Stimulated activated CD8-positive, alpha-beta memory T cell treated with anti-CD3 and anti-CD28 coated beads, Interleukin-15, amount 100 ng/mL, for 1 hour (primary cell): ENCODE measurements at regions not wholly inside any gene's neighbourhood (a gene's known extent, or its start where the extent isn't known, plus 50 kb on each side); places are given as distances from the start of the nearest gene placed in this dataset.

Experiments
- DNase-seq: peaks from one replicate; pipeline ENCODE4 v3.0.0-alpha.2; 2020; ENCODE audit warnings: low read depth

DNA sequence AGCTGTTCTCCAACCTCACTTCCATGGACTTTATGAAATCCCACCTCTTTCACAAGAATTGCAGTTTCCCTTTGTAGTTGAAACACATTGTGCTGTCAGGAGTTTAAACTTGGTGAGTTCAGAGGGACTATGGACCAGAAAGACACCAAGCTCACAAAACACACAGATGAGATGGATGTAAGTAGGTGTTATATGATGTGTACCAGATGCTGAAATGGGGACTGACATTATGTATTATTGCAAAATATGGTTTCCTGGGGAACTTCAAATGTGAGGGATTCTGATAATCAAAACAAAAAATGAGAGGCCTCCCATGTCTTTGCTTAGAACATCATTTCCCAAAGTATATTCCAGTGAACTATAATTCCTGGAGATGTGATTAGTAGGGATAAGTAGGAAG lies 401.1 kb upstream of the ARID1B start:
- DNase-seq = no peak

DNA sequence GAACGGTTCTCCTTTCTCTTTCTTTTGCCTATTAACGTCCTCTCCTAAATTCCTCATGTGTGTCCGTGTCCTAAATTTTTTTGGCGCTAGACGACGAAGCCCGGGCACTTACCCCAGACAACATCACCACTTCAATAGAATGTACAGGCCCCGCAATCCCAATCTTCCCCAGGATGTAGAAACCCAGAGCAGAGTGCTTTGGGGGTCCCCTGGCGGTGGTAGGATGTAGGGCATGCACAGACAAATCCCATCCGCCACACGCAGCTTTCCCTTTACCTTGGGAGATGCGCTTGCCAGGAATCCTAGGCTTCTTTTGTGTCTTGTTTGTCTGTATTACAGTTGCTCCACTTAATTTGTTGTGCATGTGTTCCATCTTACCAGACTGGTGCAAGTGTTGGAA lies 417.3 kb upstream of the ARID1B start:
- no peak for DNase-seq

DNA sequence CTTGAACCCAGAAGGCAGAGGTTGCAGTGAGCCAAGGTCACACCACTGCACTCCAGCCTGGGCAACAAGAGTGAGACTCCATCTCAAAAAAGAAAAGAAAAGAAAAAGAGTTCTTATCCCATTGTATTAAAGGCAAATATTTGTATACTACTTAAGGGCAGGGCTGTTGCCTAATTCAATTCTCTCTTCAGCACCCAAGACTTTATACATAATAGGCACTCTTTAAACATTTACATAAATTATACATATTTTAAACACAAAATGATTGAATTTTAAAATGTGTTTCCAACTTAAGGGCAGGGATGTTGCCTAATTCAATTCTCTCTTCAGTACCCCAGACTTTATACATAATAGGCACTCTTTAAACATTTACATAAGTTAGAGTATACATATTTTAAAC lies 424.3 kb upstream of the ARID1B start:
- DNase-seq = no peak

DNA sequence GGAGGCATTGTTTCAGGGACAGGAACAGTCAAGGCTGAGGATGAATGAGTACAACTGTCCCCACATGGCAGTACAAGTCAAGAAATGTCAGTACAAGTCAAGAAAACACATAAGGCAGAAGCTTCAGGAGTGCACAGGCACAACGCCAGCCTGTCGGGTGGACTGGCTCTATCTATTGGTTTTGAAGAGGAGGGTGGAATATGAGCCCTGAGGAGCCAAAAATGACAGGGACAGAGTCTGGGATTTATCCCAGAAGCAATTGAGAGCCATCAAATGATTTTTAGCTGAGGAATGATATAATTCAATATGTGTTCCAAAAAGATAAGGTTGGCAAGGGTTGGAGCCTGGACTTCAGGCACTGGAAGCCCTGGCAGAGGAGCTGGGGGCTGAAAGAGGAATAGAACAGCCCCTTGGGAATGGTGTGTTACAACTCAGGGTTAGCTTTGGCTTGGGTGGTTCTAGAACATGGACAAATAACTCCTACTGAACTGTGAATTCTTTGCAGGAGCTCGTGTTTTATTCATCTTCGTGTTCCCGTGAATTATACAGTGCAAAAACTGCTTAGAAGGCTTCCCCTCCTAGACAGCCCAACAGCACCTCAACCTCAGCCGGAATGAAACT lies 425.7 kb upstream of the ARID1B start:
- DNase-seq = no peak

DNA sequence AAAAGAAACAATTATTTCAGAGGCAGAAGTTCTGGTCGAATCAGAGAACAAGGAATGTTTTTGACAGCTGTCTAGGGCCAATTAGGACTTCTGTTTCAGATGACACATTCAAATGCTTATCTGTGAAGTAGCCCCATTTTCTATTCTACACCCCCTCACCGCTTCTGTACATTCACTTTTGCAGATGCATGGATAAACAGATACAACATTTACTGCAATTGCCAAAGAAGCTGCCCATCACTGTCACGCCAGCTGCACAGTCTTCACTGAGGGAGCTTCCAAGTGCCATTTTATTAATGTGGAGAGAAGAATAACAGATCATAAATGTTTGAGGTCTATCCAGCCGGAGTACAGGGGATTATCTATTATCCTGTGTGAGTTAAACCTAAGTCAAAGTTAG lies 426.8 kb upstream of the ARID1B start:
- DNase-seq = no peak

DNA sequence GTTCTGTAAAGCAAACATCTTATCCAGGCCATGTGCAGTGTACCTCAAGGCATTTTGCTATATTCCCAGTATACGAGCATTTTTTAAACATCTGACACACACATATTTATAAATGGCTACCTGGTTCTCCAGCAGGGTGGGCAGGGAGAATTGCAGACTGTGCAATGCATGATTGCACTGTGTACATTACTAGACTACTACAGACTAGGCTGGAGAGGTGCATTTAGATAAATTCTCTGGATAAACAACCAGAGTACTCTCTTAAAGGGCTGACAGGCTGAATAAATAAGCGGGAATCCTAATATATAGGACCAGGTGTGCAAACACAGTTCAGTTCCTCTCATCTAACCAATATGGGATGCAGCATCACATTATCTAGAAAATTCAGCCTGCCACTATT lies 428.3 kb upstream of the ARID1B start:
- no peak for DNase-seq

DNA sequence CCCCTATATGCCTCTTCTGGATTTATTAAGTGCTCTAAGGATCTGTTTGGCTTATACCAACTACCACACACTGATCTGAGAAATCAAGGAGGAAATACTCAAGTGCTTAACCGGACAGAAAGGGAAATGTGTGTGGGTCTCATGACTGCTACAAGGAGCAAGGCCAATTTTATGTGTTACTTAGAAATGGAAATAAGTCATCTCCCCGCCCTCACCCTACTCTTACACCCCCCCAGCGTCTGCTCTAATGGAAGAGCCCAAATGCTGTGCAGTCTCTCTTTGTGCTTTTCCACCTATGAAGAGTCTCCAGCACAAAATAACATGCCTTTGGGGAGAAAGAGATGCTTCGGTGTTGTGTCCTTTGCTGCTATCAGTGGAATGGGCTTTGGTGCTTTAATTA lies 428.8 kb upstream of the ARID1B start:
- no peak for DNase-seq

DNA sequence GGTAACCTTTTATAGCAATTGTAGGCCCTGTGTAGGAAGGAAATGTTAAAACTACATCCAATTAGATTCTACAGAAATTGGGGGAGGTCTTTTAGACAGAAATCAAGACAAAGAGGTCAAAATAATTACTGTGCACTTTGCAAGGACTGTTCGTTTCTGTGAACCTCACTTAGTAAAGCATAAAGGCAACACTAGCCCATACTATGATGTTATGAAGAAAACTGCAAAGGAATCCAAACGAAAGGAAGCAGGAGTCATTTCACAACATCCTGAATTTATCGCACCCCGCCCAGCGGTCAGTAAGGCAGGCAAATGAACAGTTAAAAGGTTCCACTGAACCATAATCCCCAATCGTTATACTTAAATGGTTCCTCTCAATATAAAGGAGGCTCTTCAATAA lies 429.5 kb upstream of the ARID1B start:
- no peak for DNase-seq

DNA sequence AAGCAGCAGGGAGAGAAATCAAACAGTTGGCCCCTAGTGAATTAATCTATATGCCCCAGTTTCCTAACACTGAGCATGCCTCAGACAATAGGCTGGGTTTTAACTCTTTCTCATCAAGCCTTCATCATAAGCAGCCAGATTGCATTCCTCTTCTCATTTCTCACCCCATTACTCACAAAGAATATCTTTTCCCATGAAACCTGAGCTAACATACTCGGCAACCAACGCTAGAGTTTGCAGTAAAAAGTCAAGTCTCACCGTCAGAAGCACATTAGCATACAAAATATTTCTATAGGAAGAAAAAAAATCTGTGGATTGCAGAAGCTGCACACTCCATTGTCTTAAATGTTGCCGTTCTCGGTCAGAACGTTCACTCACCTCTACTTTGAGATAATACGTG lies 429.9 kb upstream of the ARID1B start:
- DNase-seq = no peak

DNA sequence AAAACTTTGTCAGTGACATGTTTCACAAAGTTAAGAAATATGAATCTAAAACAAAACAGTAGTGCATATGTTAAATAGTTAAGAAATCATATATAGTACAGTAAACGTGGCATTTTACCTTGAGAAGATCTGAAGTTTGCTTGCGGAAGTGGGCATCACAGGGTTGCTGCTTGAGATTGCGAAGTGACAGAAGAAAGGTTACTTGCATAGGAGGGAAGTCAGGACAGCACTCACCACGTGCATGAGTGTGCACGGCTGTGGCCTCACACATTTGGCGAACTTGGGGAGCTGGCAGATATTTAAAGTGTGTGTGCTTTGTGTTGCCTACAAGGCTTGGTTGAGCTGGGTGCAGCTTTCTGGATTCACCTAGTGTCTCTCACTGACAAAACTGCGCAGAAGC lies 431.5 kb upstream of the ARID1B start:
- no peak for DNase-seq

DNA sequence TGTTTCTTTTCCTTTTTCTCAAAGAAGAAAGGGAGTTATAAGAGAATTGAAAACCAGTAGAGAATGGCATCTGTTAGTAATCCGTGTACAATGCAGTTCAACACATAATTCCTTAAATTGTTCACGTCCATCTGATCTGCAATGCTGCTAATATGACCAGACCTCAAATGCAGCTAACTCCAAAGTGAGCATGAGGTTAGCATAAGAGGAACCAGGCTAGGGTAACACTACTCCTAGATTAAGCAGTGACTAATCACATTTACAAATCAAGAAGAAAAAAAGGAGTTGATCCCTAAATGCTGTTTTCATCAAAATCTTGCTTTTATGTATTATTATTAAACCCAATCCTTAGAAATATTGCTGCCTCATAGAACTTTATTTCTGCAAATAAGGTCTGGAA lies 432.7 kb upstream of the ARID1B start:
- no peak for DNase-seq

DNA sequence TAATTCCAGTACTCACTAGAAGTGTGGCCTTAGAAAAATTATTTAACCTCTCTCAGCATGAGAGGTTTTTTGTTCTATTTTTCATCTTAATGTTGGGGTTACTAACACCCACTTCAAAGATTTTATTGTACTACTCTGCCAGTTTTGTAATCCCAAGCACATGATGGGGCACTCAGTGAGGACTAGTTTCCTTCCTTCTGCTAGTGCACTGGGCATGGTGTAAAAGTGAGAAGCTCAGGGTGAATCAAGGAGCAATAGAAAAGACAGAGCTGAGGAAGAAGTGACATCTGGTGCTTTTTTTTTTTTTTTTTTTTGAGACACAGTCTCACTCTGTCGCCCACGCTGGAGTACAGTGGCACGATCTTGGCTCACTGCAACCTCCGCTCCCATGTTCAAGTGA lies 439.4 kb upstream of the ARID1B start:
- no peak for DNase-seq

DNA sequence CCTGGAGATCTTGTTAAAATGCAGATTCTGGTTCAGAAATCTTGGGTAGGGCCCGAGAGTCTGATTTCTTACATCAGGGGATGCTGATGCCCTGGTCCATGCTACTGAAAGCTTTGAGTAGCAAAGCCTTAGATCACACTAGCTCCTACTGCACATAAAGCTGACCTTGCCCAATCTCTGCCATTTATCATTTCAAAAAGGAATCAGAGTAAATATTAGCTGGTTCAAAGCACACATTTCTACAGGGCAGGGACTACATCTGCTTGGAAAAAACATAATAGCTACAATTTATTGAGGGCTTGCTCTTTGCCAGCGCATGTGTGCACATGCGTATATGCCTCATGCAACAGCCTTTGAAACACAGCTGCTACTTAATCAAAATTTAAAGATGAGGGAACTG lies 440.4 kb upstream of the ARID1B start:
- no peak for DNase-seq

DNA sequence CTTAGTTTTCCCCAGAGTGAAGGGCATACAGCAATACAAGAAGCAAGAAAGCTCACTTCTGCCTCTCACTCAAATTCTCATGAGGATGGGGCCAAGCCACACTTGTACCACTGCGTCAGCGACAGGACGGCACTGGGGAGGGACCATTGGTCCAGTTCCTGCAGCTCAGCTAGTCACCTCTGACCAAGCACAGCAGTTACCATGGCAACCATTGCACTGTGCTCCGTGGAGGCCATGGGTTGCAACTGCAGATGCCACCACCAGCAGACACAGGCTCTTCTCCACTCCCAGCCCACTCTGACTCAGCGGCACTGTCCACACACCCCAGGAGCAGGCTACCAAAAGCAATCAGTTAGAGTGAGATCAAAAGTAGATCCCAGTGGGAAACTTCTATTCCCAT lies 441.1 kb upstream of the ARID1B start:
- no peak for DNase-seq

DNA sequence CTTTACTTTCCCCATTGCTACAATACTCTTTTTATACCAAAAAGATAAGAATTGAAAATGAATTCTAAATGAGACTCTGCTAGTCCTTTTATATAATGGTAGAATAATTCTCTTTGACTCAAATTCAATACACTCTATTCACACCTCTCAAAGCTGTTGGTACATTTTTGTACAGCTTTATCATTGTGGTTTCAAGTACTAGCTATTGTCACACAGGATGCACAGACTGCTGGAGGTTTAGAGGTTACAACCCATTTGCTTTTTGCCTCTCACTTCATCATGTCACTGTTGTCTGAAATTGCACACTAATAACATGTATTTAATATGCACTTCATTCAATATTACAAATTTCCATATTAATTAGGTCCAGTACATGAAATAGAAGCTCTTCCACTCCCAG lies 442.2 kb upstream of the ARID1B start:
- no peak for DNase-seq

DNA sequence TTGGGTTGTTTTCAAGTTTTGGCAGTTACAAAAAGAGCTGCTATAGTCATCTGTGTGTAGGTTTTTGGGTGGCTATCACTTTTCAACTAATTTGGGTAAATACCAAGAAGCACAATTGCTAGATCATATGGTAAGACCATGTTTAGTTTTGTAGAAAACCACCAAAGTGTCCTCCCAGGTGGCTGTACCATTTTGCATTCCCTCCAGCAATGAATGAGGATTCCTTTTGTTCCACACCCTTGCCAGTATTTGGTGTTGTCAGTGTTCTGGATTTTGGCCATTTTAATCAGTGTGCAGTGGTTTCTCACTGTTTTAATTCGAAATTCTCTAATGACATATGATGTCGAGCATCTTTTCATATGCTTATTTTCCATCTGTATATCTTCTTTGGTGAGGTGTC lies 457.5 kb upstream of the ARID1B start:
- DNase-seq = no peak

DNA sequence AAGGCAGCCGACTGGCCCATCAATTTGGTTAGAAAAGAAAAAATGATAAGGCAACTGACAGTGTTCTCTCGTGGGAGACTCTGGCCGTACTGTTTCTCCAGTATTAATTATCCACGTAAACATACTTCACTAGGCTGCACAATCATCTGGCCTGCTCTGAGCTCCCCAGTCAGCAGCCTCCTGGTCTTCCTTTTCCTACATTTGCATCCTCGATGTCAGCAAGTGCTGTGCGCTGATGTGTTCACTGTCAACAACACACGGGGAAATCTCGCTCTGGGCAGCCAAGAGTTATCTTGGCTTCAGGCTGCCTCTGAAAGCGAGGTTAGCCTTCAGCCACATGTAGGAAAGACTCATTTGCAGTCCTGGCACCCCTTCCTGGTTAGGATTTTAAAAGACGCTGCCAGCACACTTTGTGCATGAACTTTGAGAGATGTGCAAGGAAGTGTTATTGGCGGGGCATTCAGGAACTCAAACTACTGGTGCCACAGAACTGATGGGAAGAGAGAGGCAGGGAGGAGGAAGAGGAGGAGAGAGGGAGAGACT lies 460.5 kb upstream of the ARID1B start:
- DNase-seq = no peak

DNA sequence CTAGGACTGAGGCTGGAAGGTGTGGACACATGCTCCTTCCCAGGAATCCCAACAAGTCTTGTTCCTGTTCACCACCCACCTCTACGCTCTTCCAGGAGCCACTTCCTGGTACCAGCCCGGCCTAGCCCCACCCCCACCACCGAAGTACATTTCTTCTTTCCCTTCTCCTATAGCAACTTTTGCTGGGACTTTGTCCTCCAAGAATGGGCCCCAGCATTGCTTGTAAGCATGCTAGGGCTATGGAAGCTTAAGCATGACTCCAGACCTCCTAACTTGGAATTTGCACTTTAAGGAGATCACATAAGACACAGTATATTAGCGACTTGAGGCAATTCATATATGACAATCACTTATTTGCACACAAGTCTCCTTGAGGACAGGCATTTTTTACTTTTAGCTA lies 462.0 kb upstream of the ARID1B start:
- DNase-seq = no peak

DNA sequence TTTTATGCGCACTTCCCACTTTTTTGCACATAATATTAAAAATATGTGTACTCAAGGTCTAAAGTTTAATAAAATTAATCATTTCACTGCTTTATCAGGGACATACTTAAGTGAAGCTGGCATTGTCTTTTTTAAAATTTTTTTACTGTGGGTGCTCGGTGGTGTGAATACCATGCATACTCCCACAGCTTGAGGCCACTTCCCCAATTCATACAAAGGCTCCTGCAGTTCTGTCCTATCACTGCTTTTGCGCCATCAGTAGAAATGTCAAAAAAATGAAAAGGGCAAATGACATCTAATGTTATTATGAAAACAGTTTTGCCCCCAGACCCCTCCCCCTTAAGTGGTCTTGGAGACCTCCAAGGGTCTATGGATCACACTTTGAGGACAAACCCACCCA lies 464.1 kb upstream of the ARID1B start:
- DNase-seq = no peak

DNA sequence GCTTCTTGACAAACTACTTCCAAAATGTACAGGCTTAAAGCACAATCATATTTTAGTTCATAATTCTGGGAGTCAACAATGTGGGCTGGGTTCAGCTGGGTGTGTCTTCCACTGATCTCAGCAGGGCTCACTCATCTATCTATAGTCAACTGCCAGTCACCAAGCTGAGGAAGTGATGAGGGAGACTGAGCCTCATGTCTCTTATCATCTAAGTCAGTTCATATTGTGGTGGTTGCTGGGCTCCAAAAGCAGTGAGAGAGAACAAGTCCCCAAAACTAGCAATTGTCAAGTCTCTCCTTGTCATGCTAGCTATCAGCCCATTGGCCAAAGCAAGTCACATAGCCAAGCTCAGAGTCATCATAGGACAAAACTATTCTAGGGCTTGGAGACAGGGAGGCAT lies 465.9 kb upstream of the ARID1B start:
- no peak for DNase-seq

DNA sequence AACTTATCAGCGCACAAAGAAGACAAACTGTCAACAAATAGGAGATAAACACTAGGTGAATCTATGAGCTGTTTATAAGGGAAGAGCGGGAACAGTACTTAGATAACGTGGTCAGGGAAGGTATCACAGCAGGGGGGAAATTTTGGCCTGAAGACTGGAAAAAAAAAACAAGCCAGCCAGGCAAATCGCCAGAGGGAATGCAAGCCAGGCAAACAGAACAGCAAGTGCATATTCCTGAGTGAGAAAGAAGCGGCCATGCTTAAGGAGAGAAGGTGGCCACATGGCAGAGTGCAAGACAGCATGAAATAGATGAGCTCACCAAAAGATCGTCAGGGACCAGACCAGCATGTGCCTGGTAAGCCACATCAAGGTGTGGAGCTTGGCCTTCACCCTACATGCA lies 466.5 kb upstream of the ARID1B start:
- DNase-seq = no peak

DNA sequence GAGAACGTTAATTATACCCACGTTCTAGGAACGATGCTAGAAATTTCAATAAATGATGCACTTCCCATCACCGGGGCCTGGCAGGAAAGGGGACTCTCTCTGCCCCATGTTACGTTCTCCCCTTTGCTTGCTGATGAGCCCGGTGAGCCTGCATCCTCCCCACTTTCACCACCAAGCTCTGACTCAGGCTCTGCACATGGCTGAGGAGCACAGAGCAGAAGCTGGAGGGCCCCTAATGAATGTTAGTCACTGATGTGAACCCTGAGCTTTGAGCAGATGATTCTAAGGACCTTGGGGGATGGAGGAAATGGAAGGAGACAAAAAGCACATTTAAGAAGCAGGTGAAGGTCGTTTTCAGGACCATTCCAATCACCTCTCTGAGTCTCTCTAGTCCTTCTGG lies 468.2 kb upstream of the ARID1B start:
- DNase-seq = no peak

DNA sequence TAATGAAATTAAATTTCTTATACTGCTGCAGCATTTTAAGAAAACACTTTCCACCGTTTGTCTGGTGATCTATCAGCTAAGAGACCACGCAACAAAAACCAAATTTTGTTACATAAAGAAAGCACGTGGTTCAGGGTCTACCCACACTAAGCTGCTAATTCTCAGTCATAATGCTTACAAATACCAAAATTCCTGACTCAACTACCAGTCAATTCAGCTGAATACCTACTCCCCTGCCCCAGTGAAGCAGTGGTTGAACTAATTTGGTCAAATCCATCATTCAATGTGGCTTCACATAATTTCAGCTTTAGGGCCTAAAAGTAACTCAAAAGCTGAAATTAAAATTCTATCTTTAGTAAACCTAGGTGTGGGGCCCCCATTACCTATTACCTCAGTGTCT lies 468.6 kb upstream of the ARID1B start:
- no peak for DNase-seq

DNA sequence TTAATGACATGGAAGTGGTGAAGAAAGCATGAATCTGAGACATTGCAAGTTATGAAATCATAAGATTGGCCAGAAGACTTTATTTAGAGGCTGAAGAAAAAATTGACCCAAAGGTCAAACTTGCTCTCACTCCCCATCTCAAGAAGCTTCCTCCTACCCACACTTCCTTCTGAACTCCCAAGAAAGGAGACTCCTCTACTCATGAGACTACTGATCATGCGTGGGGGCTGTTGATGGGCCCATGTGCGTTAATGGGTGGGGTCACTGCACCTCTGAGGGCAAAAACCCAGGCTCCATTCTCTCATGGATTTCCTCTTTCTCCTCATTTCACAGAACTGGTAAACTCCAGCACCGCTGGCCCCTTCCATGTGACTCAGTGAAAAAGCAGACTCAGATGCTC lies 470.6 kb upstream of the ARID1B start:
- DNase-seq = no peak

DNA sequence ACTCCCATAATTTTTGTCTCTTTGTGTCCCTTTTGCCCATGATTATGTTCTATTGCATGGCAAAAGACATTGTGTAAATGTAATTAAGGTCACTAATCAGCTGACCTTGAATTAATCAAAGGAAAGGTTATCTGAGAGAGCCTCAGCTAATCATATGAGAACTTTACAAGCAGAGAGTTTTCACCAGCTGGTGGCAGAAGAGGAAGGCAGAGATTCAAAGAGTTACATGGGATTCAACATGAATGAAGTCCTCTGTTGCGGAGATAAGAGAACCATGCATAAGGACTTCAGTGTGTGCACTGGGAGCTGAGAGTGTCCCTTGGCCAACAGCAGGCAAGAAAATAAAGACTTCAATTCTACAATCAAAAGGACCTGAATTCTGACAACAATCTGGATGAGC lies 494.1 kb upstream of the ARID1B start:
- DNase-seq = no peak
